ENCODE measurements at regions not wholly inside any gene's neighbourhood (a gene's known extent, or its start where the extent isn't known, plus 50 kb on each side); places are given as distances from the start of the nearest gene placed in this dataset.
"Not testable (repeated sequence)": the region's sequence is repeated elsewhere in the genome, so short reads cannot be mapped to it uniquely, and the experiment has no call there.

DNA sequence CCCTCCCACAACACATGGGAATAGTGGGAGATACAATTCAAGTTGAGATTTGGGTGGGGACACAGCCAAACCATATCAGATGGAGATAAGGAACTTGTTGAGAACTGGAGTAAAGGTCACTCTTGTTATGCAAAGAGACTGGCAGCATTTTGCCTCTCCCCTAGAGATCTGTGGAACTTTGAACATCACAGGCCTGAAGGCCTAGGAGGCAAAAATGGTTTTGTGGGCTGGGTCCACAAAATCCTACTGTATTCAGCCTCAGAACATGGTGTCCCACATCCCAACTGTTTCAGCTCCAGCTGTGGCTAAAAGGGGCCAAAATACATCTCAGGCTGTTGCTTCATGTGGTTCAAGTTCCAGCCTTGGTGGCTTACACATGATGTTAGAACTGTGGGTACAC is 1247.8 kb upstream of the IGFBP7 start:
- H3K9me3 Mint-ChIP-seq: peaks cover 37% of the 10 kb centered on the region
- no peak overlapping the region for H3K27ac Mint-ChIP-seq
- intact Hi-C loops (cut with micrococcal nuclease): no loop called here
- H3K4me3 Mint-ChIP-seq: no peak overlapping the region
- no peaks in the 10 kb centered on the region for H3K36me3 Mint-ChIP-seq (ENCODE audit: low read depth)
- no peaks in the 10 kb centered on the region for H3K27me3 Mint-ChIP-seq
- no peaks in the 10 kb centered on the region for H3K4me1 Mint-ChIP-seq (ENCODE audit: low read depth)

DNA sequence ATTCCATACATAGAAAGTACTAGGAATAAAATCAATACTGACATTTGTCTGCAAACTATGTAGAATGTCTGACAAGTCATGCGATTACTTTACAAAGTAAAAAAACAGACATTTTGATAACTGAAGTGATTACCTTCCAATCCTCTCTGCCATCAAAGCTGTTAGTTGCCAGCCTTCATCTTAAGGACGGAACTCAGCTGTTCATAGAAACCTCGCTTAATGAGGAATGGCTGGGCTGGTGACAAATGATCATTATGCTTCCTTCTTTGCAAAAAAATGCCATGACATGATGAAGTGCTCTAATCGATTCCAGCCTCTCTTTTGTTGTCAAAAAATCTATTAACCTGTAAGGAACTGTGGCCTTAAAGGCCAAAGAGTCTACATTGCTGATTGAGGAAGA is 1214.9 kb upstream of the IGFBP7 start:
- Mint-ChIP-seq H3K9me3 (no peaks in the 10 kb centered on the region), H3K4me3 (no peak overlapping the region), H3K27me3 (no peaks in the 10 kb centered on the region), H3K27ac (no peak overlapping the region), H3K4me1 (ENCODE audit: low read depth) (no peaks in the 10 kb centered on the region), H3K36me3 (ENCODE audit: low read depth) (no peaks in the 10 kb centered on the region)
- intact Hi-C loops (cut with micrococcal nuclease): no loop called here

- no peaks in the 10 kb centered on the region for H3K36me3 Mint-ChIP-seq (ENCODE audit: low read depth)
Observed at GRCh38 chr4:58313444-58313843, 1203.3 kb upstream of the IGFBP7 start.

GRCh38 chr4:58303456-58303855 is 1193.3 kb upstream of the IGFBP7 start:
- Mint-ChIP-seq H3K36me3 (ENCODE audit: low read depth) (no peaks in the 10 kb centered on the region), H3K27ac (no peak overlapping the region), H3K27me3 (no peaks in the 10 kb centered on the region), H3K9me3 (peaks cover 24% of the 10 kb centered on the region), H3K4me1 (ENCODE audit: low read depth) (no peaks in the 10 kb centered on the region), H3K4me3 (no peak overlapping the region)
- intact Hi-C loops (cut with micrococcal nuclease): no loop called here

More at GRCh38 chr4:58313444-58313843, 1203.3 kb upstream of the IGFBP7 start:
- no peaks in the 10 kb centered on the region for H3K27me3 Mint-ChIP-seq
- no peak overlapping the region for H3K27ac Mint-ChIP-seq
- no peak overlapping the region for H3K4me3 Mint-ChIP-seq
- no peaks in the 10 kb centered on the region for H3K4me1 Mint-ChIP-seq (ENCODE audit: low read depth)
- H3K9me3 Mint-ChIP-seq: peaks cover 19% of the 10 kb centered on the region
- intact Hi-C loops (cut with micrococcal nuclease): no loop called here

GRCh38 chr4:58301376-58301999 is 1191.3 kb upstream of the IGFBP7 start:
- Mint-ChIP-seq H3K4me1 (ENCODE audit: low read depth) (no peaks in the 10 kb centered on the region), H3K36me3 (ENCODE audit: low read depth) (no peaks in the 10 kb centered on the region), H3K9me3 (peaks cover 24% of the 10 kb centered on the region), H3K4me3 (no peak overlapping the region), H3K27ac (no peak overlapping the region), H3K27me3 (no peaks in the 10 kb centered on the region)
- intact Hi-C loops (cut with micrococcal nuclease): no loop called here

DNA sequence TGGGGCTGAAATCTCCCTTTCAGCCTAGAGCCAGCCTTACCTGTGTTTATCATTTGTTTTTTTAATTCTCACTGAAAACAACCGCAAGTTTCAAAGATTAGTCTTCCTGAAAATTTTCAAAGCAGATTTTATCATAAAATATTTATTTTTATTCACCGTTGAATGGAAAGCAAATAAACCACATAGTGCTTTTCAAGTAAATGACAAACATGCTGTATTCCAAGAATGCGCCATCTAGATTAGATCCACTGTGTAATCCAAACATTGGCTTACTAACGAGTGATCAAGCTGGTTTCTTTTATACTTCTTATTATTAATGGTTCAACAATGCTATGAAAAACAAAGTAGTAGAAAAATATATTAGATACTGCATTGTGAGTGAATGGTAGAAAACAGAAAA is 1176.2 kb upstream of the IGFBP7 start:
- Mint-ChIP-seq H3K27me3 (no peaks in the 10 kb centered on the region), H3K4me1 (ENCODE audit: low read depth) (no peaks in the 10 kb centered on the region)
- intact Hi-C loops (cut with micrococcal nuclease): no loop called here

DNA sequence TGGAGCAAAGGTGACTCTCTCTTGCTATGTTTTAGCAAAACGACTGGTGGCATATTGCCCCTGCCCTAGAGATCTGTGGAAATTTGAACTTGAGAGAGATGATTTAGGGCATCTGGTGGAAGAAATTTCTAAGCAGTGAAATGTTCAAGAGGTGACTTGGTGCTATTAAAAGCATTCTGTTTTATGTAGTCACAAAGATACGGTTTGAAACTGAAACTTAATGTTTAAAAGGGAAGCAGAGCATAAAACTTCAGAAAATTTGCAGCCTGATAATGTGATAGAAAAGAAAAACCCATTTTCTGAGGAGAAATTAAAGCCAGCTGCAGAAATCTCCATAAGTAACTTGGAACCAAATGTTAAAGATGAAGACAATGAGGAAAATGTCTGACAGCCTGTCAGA is 1170.7 kb upstream of the IGFBP7 start:
- H3K9me3 Mint-ChIP-seq; H3K36me3 Mint-ChIP-seq (ENCODE audit: low read depth): not testable (repeated sequence)

More for the DNA sequence above, 1176.2 kb upstream of the IGFBP7 start:
- Mint-ChIP-seq H3K9me3 (peaks cover 11% of the 10 kb centered on the region), H3K4me3 (no peak overlapping the region), H3K36me3 (ENCODE audit: low read depth) (no peaks in the 10 kb centered on the region), H3K27ac (no peak overlapping the region)

DNA sequence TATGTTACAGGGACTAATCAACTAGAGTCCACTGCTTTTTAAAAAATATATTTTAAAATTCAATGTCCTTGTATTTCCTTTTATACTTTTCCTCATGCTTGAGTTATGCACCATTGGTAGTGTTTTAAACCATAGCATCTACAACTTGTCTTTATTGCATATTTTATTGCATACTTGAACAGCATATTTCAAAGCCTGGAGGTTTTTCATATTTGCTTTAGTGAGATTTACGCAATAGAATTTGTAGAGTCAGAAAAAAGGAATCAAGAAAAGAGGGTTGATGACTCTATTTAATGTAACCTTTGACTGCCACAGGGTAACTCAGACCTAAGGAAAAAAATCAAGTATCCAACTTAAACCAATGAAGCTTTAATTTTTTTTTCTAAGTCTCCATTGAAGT is 1165.7 kb upstream of the IGFBP7 start:
- intact Hi-C loops (cut with micrococcal nuclease): no loop called here
- H3K4me3 Mint-ChIP-seq: no peak overlapping the region
- no peaks in the 10 kb centered on the region for H3K4me1 Mint-ChIP-seq (ENCODE audit: low read depth)
- no peak overlapping the region for H3K27ac Mint-ChIP-seq
- H3K9me3 Mint-ChIP-seq: peaks cover 17% of the 10 kb centered on the region
- no peaks in the 10 kb centered on the region for H3K36me3 Mint-ChIP-seq (ENCODE audit: low read depth)
- H3K27me3 Mint-ChIP-seq: no peaks in the 10 kb centered on the region

More for the DNA sequence above, 1170.7 kb upstream of the IGFBP7 start:
- H3K27ac Mint-ChIP-seq; H3K27me3 Mint-ChIP-seq; H3K4me1 Mint-ChIP-seq (ENCODE audit: low read depth); intact Hi-C loops (cut with micrococcal nuclease); H3K4me3 Mint-ChIP-seq: not testable (repeated sequence)

DNA sequence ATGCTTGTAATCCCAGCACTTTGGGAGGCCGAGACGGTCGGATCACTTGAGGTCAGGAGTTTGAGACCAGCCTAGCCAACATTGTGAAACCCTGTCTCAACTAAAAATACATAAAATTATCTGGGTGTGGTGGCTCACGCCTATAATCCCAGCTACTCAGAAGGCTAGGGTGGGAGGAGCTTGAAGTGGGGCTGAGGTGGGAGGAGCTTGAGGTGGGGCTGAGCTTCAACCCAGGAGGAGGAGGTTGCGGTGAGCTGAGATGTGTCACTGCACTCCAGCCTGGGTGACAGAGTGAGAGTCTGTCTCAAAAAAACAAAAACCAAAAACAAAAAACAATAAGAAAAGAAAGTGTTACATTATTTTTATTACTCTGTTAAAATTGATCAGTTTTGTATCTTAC is 1164.4 kb upstream of the IGFBP7 start:
- Mint-ChIP-seq H3K36me3 (ENCODE audit: low read depth) (no peaks in the 10 kb centered on the region), H3K9me3 (peaks cover 24% of the 10 kb centered on the region), H3K4me1 (ENCODE audit: low read depth) (no peaks in the 10 kb centered on the region), H3K4me3 (no peak overlapping the region), H3K27ac (no peak overlapping the region), H3K27me3 (no peaks in the 10 kb centered on the region)
- intact Hi-C loops (cut with micrococcal nuclease): no loop called here

- H3K27ac Mint-ChIP-seq: no peak overlapping the region
- no peaks in the 10 kb centered on the region for H3K36me3 Mint-ChIP-seq (ENCODE audit: low read depth)
- no peaks in the 10 kb centered on the region for H3K4me1 Mint-ChIP-seq (ENCODE audit: low read depth)
- H3K9me3 Mint-ChIP-seq: peaks cover 32% of the 10 kb centered on the region
- intact Hi-C loops (cut with micrococcal nuclease): no loop called here
- H3K27me3 Mint-ChIP-seq: no peaks in the 10 kb centered on the region
- no peak overlapping the region for H3K4me3 Mint-ChIP-seq
Observed at GRCh38 chr4:58272311-58272710, 1162.1 kb upstream of the IGFBP7 start.

DNA sequence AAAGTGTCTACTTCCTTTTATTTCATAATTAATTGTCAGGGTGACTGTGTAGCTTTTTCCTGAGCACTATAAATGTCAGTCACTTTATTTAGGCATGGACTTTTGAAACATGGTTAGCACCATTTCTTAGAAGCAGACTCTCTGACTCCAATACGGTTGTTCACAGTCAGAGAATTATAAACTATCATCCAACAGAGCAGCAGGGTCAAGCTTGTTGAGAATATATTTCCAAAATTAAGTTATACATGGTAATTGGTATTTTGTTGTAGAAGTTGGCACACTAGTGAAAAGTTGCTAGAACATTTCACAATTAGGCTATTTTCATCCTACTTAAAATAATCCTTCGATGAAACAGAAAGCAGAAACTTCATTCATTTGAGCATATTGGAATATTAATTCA is 1155.5 kb upstream of the IGFBP7 start:
- no peak overlapping the region for H3K27ac Mint-ChIP-seq
- H3K4me1 Mint-ChIP-seq (ENCODE audit: low read depth): no peaks in the 10 kb centered on the region
- H3K9me3 Mint-ChIP-seq: peaks cover 19% of the 10 kb centered on the region
- H3K36me3 Mint-ChIP-seq (ENCODE audit: low read depth): no peaks in the 10 kb centered on the region
- H3K4me3 Mint-ChIP-seq: no peak overlapping the region
- H3K27me3 Mint-ChIP-seq: no peaks in the 10 kb centered on the region
- intact Hi-C loops (cut with micrococcal nuclease): no loop called here

DNA sequence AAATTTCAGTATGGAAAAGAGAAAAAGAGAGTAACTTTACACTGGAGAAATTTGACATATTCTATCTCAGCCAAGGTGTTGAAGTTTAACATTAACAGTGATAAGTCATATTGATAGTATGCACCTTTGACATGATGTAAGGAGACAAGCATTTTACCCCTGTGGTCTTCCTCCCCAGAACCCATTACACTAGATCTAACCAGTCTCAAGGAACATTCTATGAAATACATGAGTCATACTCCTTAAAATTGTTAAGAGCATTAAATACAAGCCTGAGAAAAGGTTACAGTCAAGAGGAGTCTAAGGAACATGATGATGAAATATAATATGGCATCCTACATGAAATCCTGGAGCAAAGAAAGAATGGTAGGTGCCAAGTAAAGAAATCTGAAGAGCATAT is 1151.3 kb upstream of the IGFBP7 start:
- no peaks in the 10 kb centered on the region for H3K36me3 Mint-ChIP-seq (ENCODE audit: low read depth)
- H3K9me3 Mint-ChIP-seq: peaks cover 9% of the 10 kb centered on the region
- H3K27me3 Mint-ChIP-seq: no peaks in the 10 kb centered on the region
- no peaks in the 10 kb centered on the region for H3K4me1 Mint-ChIP-seq (ENCODE audit: low read depth)
- no peak overlapping the region for H3K4me3 Mint-ChIP-seq
- intact Hi-C loops (cut with micrococcal nuclease): no loop called here
- H3K27ac Mint-ChIP-seq: no peak overlapping the region

- Mint-ChIP-seq H3K9me3 (peaks cover 4% of the 10 kb centered on the region), H3K36me3 (ENCODE audit: low read depth) (no peaks in the 10 kb centered on the region), H3K4me1 (ENCODE audit: low read depth) (no peaks in the 10 kb centered on the region), H3K27ac (no peak overlapping the region), H3K4me3 (no peak overlapping the region), H3K27me3 (no peaks in the 10 kb centered on the region)
- intact Hi-C loops (cut with micrococcal nuclease): no loop called here
Observed at GRCh38 chr4:58254291-58254690, 1144.1 kb upstream of the IGFBP7 start.

DNA sequence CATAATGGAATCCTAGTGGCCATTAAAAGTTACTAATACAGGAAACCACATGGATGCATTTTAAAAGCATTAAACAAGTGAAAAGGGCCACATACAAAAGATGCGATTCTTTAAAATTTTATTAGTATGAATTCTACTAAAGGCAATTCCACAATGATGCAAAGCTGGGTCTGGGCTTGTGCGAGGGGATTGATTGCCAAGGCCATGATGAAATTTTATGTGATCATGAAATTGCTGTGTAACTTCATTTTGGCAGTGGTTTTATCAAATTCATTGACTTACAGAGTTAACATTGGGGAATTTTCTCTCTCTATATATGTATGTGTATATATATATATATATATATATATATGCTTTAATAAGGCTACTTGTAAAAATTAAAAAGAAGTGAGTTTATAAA is 1142.5 kb upstream of the IGFBP7 start:
- Mint-ChIP-seq H3K36me3 (ENCODE audit: low read depth) (no peaks in the 10 kb centered on the region), H3K4me3 (no peak overlapping the region), H3K27me3 (no peaks in the 10 kb centered on the region), H3K4me1 (ENCODE audit: low read depth) (no peaks in the 10 kb centered on the region), H3K27ac (no peak overlapping the region), H3K9me3 (no peaks in the 10 kb centered on the region)
- intact Hi-C loops (cut with micrococcal nuclease): no loop called here

DNA sequence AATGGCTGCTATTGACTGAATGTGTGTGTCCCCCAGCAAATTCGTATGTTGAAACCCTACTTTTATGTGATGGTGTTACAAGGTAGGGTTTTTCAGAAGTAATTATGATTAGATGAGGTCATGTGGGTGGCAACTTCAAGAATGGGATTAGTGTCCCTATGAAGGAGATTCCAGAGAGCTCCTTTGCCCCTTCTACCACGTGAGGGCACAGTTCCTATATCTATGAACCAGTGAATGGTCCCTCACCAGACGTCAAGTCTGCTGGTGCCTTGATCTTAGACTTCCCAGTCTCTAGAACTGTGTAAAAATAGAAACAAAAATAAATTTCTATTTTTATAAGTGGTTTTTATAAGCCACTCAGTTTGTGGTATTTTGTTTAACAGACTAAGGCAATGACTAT is 1137.6 kb upstream of the IGFBP7 start:
- Mint-ChIP-seq H3K27ac (no peak overlapping the region), H3K27me3 (no peaks in the 10 kb centered on the region), H3K4me1 (ENCODE audit: low read depth) (no peaks in the 10 kb centered on the region), H3K36me3 (ENCODE audit: low read depth) (no peaks in the 10 kb centered on the region), H3K9me3 (no peaks in the 10 kb centered on the region), H3K4me3 (no peak overlapping the region)
- intact Hi-C loops (cut with micrococcal nuclease): no loop called here

All from dendritic cell treated with granulocyte-macrophage colony-stimulating factor and Interleukin-4, amounts not matched to agents 40 ng/mL and 50 ng/mL, for 4 days (primary cell).